ENCODE measurements at regions not wholly inside any gene's neighbourhood (a gene's known extent, or its start where the extent isn't known, plus 50 kb on each side); places are given as distances from the start of the nearest gene placed in this dataset.
"Not testable (repeated sequence)": the region's sequence is repeated elsewhere in the genome, so short reads cannot be mapped to it uniquely, and the experiment has no call there.

- H3K4me3 ChIP-seq (ENCODE audit: low read length, poor library complexity, severe bottlenecking); H3K27me3 ChIP-seq (ENCODE audit: insufficient read depth, low read length, poor library complexity, severe bottlenecking); H2AFZ ChIP-seq (ENCODE audit: low read length); H3K4me1 ChIP-seq (ENCODE audit: insufficient read depth, low read length, poor library complexity, severe bottlenecking); H3F3A ChIP-seq (ENCODE audit: low read depth); H3K9ac ChIP-seq (ENCODE audit: low read depth, low read length, poor library complexity, severe bottlenecking); H3K79me2 ChIP-seq (ENCODE audit: insufficient read depth, low read length); H4K20me1 ChIP-seq (ENCODE audit: insufficient read depth, low read length, poor library complexity, severe bottlenecking); H3K9me3 ChIP-seq (ENCODE audit: insufficient read depth, low read depth, low read length); H3K36me3 ChIP-seq (ENCODE audit: insufficient read depth, low read length); H3K4me2 ChIP-seq (ENCODE audit: low read depth, low read length, poor library complexity, severe bottlenecking); H3K9me2 ChIP-seq (replicated peaks; ENCODE audit: low read depth, low read length): not testable (repeated sequence)
Observed at GRCh38 chr2:111316881-111317549, 196.3 kb downstream of the BCL2L11 start.

- not testable (repeated sequence) for H3K36me3 ChIP-seq (ENCODE audit: insufficient read depth, low read length); H3K27me3 ChIP-seq (ENCODE audit: insufficient read depth, low read length, poor library complexity, severe bottlenecking); H3K9ac ChIP-seq (ENCODE audit: low read depth, low read length, poor library complexity, severe bottlenecking); H4K20me1 ChIP-seq (ENCODE audit: insufficient read depth, low read length, poor library complexity, severe bottlenecking); H3K4me3 ChIP-seq (ENCODE audit: low read length, poor library complexity, severe bottlenecking); H3K79me2 ChIP-seq (ENCODE audit: insufficient read depth, low read length); H3F3A ChIP-seq (ENCODE audit: low read depth); H3K9me3 ChIP-seq (ENCODE audit: insufficient read depth, low read depth, low read length); H3K4me2 ChIP-seq (ENCODE audit: low read depth, low read length, poor library complexity, severe bottlenecking); H2AFZ ChIP-seq (ENCODE audit: low read length); H3K4me1 ChIP-seq (ENCODE audit: insufficient read depth, low read length, poor library complexity, severe bottlenecking); H3K9me2 ChIP-seq (replicated peaks; ENCODE audit: low read depth, low read length)
Observed at GRCh38 chr2:111319552-111319951, 198.8 kb downstream of the BCL2L11 start.

- H3K9ac ChIP-seq (ENCODE audit: low read depth, low read length, poor library complexity, severe bottlenecking); H3F3A ChIP-seq (ENCODE audit: low read depth); H3K36me3 ChIP-seq (ENCODE audit: insufficient read depth, low read length); H3K4me1 ChIP-seq (ENCODE audit: insufficient read depth, low read length, poor library complexity, severe bottlenecking); H3K4me3 ChIP-seq (ENCODE audit: low read length, poor library complexity, severe bottlenecking); H3K4me2 ChIP-seq (ENCODE audit: low read depth, low read length, poor library complexity, severe bottlenecking); H3K9me3 ChIP-seq (ENCODE audit: insufficient read depth, low read depth, low read length); H3K9me2 ChIP-seq (replicated peaks; ENCODE audit: low read depth, low read length); H2AFZ ChIP-seq (ENCODE audit: low read length); H3K79me2 ChIP-seq (ENCODE audit: insufficient read depth, low read length); H3K27me3 ChIP-seq (ENCODE audit: insufficient read depth, low read length, poor library complexity, severe bottlenecking); H4K20me1 ChIP-seq (ENCODE audit: insufficient read depth, low read length, poor library complexity, severe bottlenecking): not testable (repeated sequence)
Observed at GRCh38 chr2:111320264-111320663, 199.6 kb downstream of the BCL2L11 start.

- H3K4me2 ChIP-seq (ENCODE audit: low read depth, low read length, poor library complexity, severe bottlenecking); H3K4me1 ChIP-seq (ENCODE audit: insufficient read depth, low read length, poor library complexity, severe bottlenecking): not testable (repeated sequence)
Observed at GRCh38 chr2:111320965-111321364, 200.3 kb downstream of the BCL2L11 start.

GRCh38 chr2:111323384-111323783 is 202.7 kb downstream of the BCL2L11 start:
- not testable (repeated sequence) for H3K4me1 ChIP-seq (ENCODE audit: insufficient read depth, low read length, poor library complexity, severe bottlenecking); H3F3A ChIP-seq (ENCODE audit: low read depth); H2AFZ ChIP-seq (ENCODE audit: low read length); H3K9me2 ChIP-seq (replicated peaks; ENCODE audit: low read depth, low read length); H3K27me3 ChIP-seq (ENCODE audit: insufficient read depth, low read length, poor library complexity, severe bottlenecking); H4K20me1 ChIP-seq (ENCODE audit: insufficient read depth, low read length, poor library complexity, severe bottlenecking); H3K79me2 ChIP-seq (ENCODE audit: insufficient read depth, low read length); H3K36me3 ChIP-seq (ENCODE audit: insufficient read depth, low read length); H3K9me3 ChIP-seq (ENCODE audit: insufficient read depth, low read depth, low read length); H3K4me2 ChIP-seq (ENCODE audit: low read depth, low read length, poor library complexity, severe bottlenecking); H3K9ac ChIP-seq (ENCODE audit: low read depth, low read length, poor library complexity, severe bottlenecking); H3K4me3 ChIP-seq (ENCODE audit: low read length, poor library complexity, severe bottlenecking)

More at GRCh38 chr2:111320965-111321364, 200.3 kb downstream of the BCL2L11 start:
- H3K4me3 ChIP-seq (ENCODE audit: low read length, poor library complexity, severe bottlenecking); H3K9me2 ChIP-seq (replicated peaks; ENCODE audit: low read depth, low read length); H3K36me3 ChIP-seq (ENCODE audit: insufficient read depth, low read length); H3K27me3 ChIP-seq (ENCODE audit: insufficient read depth, low read length, poor library complexity, severe bottlenecking); H4K20me1 ChIP-seq (ENCODE audit: insufficient read depth, low read length, poor library complexity, severe bottlenecking); H3K9ac ChIP-seq (ENCODE audit: low read depth, low read length, poor library complexity, severe bottlenecking); H3K79me2 ChIP-seq (ENCODE audit: insufficient read depth, low read length); H3F3A ChIP-seq (ENCODE audit: low read depth); H2AFZ ChIP-seq (ENCODE audit: low read length); H3K9me3 ChIP-seq (ENCODE audit: insufficient read depth, low read depth, low read length): not testable (repeated sequence)

- not testable (repeated sequence) for H4K20me1 ChIP-seq (ENCODE audit: insufficient read depth, low read length, poor library complexity, severe bottlenecking); H3K4me1 ChIP-seq (ENCODE audit: insufficient read depth, low read length, poor library complexity, severe bottlenecking); H3K9ac ChIP-seq (ENCODE audit: low read depth, low read length, poor library complexity, severe bottlenecking); H2AFZ ChIP-seq (ENCODE audit: low read length); H3K9me3 ChIP-seq (ENCODE audit: insufficient read depth, low read depth, low read length); H3K9me2 ChIP-seq (replicated peaks; ENCODE audit: low read depth, low read length); H3K4me2 ChIP-seq (ENCODE audit: low read depth, low read length, poor library complexity, severe bottlenecking); H3K4me3 ChIP-seq (ENCODE audit: low read length, poor library complexity, severe bottlenecking); H3F3A ChIP-seq (ENCODE audit: low read depth); H3K27me3 ChIP-seq (ENCODE audit: insufficient read depth, low read length, poor library complexity, severe bottlenecking); H3K79me2 ChIP-seq (ENCODE audit: insufficient read depth, low read length); H3K36me3 ChIP-seq (ENCODE audit: insufficient read depth, low read length)
Observed at GRCh38 chr2:111327726-111328125, 207.0 kb downstream of the BCL2L11 start.

- H3K9me2 ChIP-seq (replicated peaks; ENCODE audit: low read depth, low read length); H3K79me2 ChIP-seq (ENCODE audit: insufficient read depth, low read length); H4K20me1 ChIP-seq (ENCODE audit: insufficient read depth, low read length, poor library complexity, severe bottlenecking); H3K4me2 ChIP-seq (ENCODE audit: low read depth, low read length, poor library complexity, severe bottlenecking); H3K9ac ChIP-seq (ENCODE audit: low read depth, low read length, poor library complexity, severe bottlenecking); H3K4me1 ChIP-seq (ENCODE audit: insufficient read depth, low read length, poor library complexity, severe bottlenecking); H3F3A ChIP-seq (ENCODE audit: low read depth); H3K4me3 ChIP-seq (ENCODE audit: low read length, poor library complexity, severe bottlenecking); H2AFZ ChIP-seq (ENCODE audit: low read length); H3K36me3 ChIP-seq (ENCODE audit: insufficient read depth, low read length); H3K9me3 ChIP-seq (ENCODE audit: insufficient read depth, low read depth, low read length); H3K27me3 ChIP-seq (ENCODE audit: insufficient read depth, low read length, poor library complexity, severe bottlenecking): not testable (repeated sequence)
Observed at GRCh38 chr2:111329309-111329708, 208.6 kb downstream of the BCL2L11 start.
